OCI-LY3 (cell line): ENCODE measurements at regions not wholly inside any gene's neighbourhood (a gene's known extent, or its start where the extent isn't known, plus 50 kb on each side); places are given as distances from the start of the nearest gene placed in this dataset.

ENCODE experiments used
- H2AFZ ChIP-seq: fragments of 200-600, 300-600 bp; shearing (Covaris generic); 2 replicates; pipeline ENCODE4 v1.6.0; 2014; ENCODE audit warnings: antibody characterized with exemption, low read depth, low read length
- H3K27ac ChIP-seq: fragments of 200-600, 300-600 bp; sonication (generic); 2 replicates; pipeline ENCODE4 v1.5.1; 2014; ENCODE audit warnings: mild to moderate bottlenecking, low read length, moderate library complexity, mixed read lengths
- H3K27me3 ChIP-seq: fragments of 200-600, 300-600 bp; sonication (generic); 2 replicates; pipeline ENCODE4 v1.6.1; 2014; ENCODE audit warnings: low read depth, low read length, mixed read lengths
- H3K36me3 ChIP-seq: fragments of 200-600, 300-600 bp; sonication (generic); replicated peaks from 2 replicates; pipeline ENCODE3; 2014; ENCODE audit warnings: low read depth, low read length, mixed read lengths
- H3K4me1 ChIP-seq: fragments of 300-600, 200-600 bp; sonication (generic); 2 replicates; pipeline ENCODE4 v1.6.1; 2014; ENCODE audit warnings: low read length, mixed read lengths
- H3K4me2 ChIP-seq: fragments of 200-600, 300-600 bp; sonication (generic); 2 replicates; pipeline ENCODE4 v1.6.1; 2014; ENCODE audit warnings: low read length, mixed read lengths
- H3K4me3 ChIP-seq: fragments of 300-600, 200-600 bp; sonication (generic); 2 replicates; pipeline ENCODE4 v1.5.1; 2014; ENCODE audit warnings: antibody characterized with exemption, mild to moderate bottlenecking, low read length, moderate library complexity
- H3K79me2 ChIP-seq: fragments of 300-600, 200-600 bp; shearing (Covaris generic); 2 replicates; pipeline ENCODE4 v1.6.1; 2014; ENCODE audit warnings: mild to moderate bottlenecking, low read length, mixed read lengths
- H3K9ac ChIP-seq: fragments of 300-600, 200-600 bp; shearing (Covaris generic); 2 replicates; pipeline ENCODE4 v1.6.0; 2014; ENCODE audit warnings: mild to moderate bottlenecking, low read length, moderate library complexity
- H3K9me3 ChIP-seq: fragments of 200-600, 300-600 bp; shearing (Covaris generic); 2 replicates; pipeline ENCODE4 v1.6.1; 2014; ENCODE audit warnings: low read length, mixed read lengths; ENCODE audit not compliant: insufficient read depth
- H4K20me1 ChIP-seq: fragments of 200-600, 300-600 bp; sonication (generic); 2 replicates; pipeline ENCODE4 v1.6.1; 2016; ENCODE audit warnings: low read length, mixed read lengths; ENCODE audit not compliant: insufficient read depth
- EZH2phosphoT487 ChIP-seq: fragments of 200-600 bp; shearing (Covaris generic); IDR thresholded peaks from 2 replicates; pipeline ENCODE4 v1.6.1; 2018; ENCODE audit warnings: antibody characterized with exemption, mixed run types, low read depth
- TF ChIP-seq, protein P1 (sequence below): fragments of 200-600, 300-600 bp; sonication (generic); IDR thresholded peaks from 2 replicates; pipeline ENCODE4 v1.5.1; 2014; ENCODE audit warnings: antibody characterized with exemption, low read length, low read depth

DNA sequence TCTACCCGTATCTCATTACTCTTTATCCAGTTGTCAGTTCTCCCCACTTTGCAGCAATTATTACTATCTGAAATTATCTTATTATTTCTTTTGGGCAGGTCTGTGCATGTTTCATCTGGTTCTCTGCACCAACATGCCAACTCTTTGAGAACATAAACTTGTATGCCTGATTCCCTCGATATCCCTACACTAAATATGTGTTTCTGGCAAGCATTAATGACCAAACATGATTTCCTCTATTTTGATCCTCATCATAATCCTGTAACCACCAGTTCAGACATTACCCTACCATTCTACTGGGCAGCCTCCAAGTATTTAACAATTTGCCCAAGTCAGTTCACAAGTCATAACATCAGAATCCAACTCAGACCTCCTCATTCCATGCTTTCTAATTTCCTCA, 426.1 kb downstream of the FOXO1 start:
- Histone ChIP-seq H3K4me3 (no peak overlapping the region), H3K27ac (no peak overlapping the region), H3K79me2 (no peaks in the 10 kb centered on the region), H3K36me3 (no peaks in the 10 kb centered on the region), H3K9ac (no peak overlapping the region), H3K4me2 (no peak overlapping the region), H2AFZ (no peak overlapping the region), H3K4me1 (peaks cover 2% of the 10 kb centered on the region), H4K20me1 (no peaks in the 10 kb centered on the region), H3K27me3 (no peaks in the 10 kb centered on the region), H3K9me3 (no peaks in the 10 kb centered on the region)
- TF ChIP-seq, protein P1, sequence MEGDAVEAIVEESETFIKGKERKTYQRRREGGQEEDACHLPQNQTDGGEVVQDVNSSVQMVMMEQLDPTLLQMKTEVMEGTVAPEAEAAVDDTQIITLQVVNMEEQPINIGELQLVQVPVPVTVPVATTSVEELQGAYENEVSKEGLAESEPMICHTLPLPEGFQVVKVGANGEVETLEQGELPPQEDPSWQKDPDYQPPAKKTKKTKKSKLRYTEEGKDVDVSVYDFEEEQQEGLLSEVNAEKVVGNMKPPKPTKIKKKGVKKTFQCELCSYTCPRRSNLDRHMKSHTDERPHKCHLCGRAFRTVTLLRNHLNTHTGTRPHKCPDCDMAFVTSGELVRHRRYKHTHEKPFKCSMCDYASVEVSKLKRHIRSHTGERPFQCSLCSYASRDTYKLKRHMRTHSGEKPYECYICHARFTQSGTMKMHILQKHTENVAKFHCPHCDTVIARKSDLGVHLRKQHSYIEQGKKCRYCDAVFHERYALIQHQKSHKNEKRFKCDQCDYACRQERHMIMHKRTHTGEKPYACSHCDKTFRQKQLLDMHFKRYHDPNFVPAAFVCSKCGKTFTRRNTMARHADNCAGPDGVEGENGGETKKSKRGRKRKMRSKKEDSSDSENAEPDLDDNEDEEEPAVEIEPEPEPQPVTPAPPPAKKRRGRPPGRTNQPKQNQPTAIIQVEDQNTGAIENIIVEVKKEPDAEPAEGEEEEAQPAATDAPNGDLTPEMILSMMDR, result no peak
- TF ChIP-seq EZH2phosphoT487, result no peak

DNA sequence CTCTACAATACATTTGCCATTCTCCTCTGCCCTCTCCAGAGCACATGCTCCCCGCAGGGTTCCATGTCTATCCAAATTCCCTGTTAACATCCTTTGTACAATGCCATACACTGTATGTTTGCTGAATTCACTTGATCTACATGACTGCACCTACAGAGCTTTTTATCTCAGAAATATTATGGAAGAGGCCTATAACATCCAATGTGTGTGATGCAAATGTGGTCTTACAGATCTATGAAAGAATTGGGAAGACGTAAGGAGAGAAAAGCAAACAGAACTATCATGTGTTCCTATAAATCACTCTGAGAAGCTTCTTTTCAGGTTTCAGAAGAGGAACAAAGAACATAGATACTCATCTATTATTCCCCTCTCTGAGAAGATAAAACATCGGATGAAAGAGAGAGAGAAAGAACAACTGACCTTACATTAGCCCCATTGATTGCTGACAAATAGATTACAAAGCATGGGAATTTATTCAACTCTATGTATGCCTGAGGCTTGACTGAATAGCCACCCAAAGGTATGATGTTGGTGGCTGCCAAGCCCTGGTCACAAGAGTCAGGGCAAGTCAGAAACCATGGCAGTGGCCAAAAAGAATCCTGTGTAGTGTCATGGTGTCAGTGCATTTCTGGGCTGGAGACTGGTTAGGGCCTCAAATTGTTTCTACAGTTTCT, 425.2 kb downstream of the FOXO1 start:
- Histone ChIP-seq H3K9ac (no peak overlapping the region), H3K36me3 (no peaks in the 10 kb centered on the region), H3K4me1 (peaks cover 8% of the 10 kb centered on the region), H3K4me3 (no peak overlapping the region), H3K79me2 (no peaks in the 10 kb centered on the region), H3K27ac (no peak overlapping the region), H3K27me3 (no peaks in the 10 kb centered on the region), H4K20me1 (no peaks in the 10 kb centered on the region), H2AFZ (no peak overlapping the region), H3K4me2 (no peak overlapping the region), H3K9me3 (no peaks in the 10 kb centered on the region)
- no peak for TF ChIP-seq EZH2phosphoT487
- TF ChIP-seq, protein P1, result no peak

GRCh38 chr13:40243047-40243446, 423.4 kb downstream of the FOXO1 start:
- Histone ChIP-seq H3K36me3 (no peaks in the 10 kb centered on the region), H2AFZ (no peak overlapping the region), H3K4me2 (no peak overlapping the region), H3K27ac (no peak overlapping the region), H3K27me3 (no peaks in the 10 kb centered on the region), H4K20me1 (no peaks in the 10 kb centered on the region), H3K79me2 (no peaks in the 10 kb centered on the region), H3K9me3 (no peaks in the 10 kb centered on the region), H3K4me1 (peaks cover 8% of the 10 kb centered on the region), H3K9ac (no peak overlapping the region), H3K4me3 (no peak overlapping the region)
- TF ChIP-seq, protein P1, result no peak
- TF ChIP-seq EZH2phosphoT487, result no peak

- Histone ChIP-seq H3K4me2 (no peak overlapping the region), H3K79me2 (no peaks in the 10 kb centered on the region), H3K36me3 (no peaks in the 10 kb centered on the region), H3K4me3 (no peak overlapping the region), H3K9me3 (no peaks in the 10 kb centered on the region), H3K9ac (no peak overlapping the region), H3K27ac (no peak overlapping the region), H3K27me3 (no peaks in the 10 kb centered on the region), H4K20me1 (no peaks in the 10 kb centered on the region), H2AFZ (no peak overlapping the region), H3K4me1 (peaks cover 8% of the 10 kb centered on the region)
- TF ChIP-seq, protein P1, result no peak
- no peak for TF ChIP-seq EZH2phosphoT487
Measured at GRCh38 chr13:40243982-40244381, 422.5 kb downstream of the FOXO1 start.
